Left lobe of liver (tissue), 2 donors: ENCODE measurements at regions not wholly inside any gene's neighbourhood (a gene's known extent, or its start where the extent isn't known, plus 50 kb on each side); places are given as distances from the start of the nearest gene placed in this dataset.

ENCODE experiments used
- ATAC-seq: fragments of 200-7000 bp; cut with Tn5 transposase; one replicate; pipeline ENCODE4 v1.9.1; 2020; ENCODE audit warnings: mild to moderate bottlenecking, moderate library complexity
- DNase-seq: peaks from one replicate; pipeline ENCODE4 v3.0.0-alpha.2; 2020; ENCODE audit warnings: low spot score
- donor health status: DM: no; HTN: no; CAD: no; lungs with moderate emphysema.
- donor health status: DM: no; HTN: yes; CAD: no.

DNA sequence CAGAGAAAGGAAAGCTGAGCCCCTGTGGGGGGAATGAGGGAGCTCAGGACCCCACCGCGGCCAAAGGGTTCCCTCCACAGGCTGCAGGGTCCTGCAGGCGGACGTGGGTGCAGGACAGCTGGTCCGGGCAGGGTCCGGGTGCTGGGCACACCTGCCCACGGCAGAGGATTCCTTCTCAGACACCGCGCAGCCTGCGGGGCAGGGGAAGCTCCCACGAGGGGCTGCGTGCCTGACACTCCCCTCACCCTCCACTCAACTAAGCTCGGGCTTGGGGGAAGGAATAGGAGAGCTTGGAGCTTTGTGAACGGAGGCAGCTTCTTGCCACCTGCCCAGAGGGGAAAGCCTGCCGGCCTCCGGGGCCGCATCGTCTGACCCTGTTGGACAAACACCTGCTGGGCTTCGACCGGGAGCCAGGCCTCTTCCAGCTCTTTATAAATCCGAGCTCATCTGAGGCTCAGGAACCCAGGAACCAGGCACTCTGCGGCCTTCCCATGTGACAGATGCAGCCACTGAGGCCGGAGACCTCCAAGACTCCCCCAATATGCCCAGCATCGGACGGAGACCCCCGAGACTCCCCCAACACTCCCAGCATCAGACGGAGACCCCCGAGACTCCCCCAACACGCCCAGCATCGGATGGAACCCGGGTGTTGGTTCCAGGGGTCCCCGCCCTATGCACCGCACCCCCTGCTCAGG is 97.3 kb downstream of the PDGFA start:
- no peak for ATAC-seq
- DNase-seq, result no peak

DNA sequence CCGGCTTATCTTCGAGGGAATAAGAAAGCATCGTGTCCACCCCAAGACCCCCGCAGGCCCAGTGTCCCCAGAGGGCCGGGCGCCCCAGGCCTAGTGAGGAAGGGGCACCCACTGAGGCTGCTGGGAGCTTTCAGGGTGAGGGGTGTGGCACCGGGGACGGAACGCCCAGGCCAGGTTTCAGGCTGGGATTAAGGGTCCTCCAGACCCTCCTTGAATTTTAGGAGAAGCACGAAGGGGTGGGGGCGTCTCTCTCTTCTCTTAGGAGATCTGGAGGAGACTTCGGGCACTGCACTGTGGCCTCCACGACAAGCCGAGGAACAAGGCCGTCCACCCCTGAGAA is 96.8 kb downstream of the PDGFA start:
- ATAC-seq (no peak), DNase-seq (no peak)

DNA sequence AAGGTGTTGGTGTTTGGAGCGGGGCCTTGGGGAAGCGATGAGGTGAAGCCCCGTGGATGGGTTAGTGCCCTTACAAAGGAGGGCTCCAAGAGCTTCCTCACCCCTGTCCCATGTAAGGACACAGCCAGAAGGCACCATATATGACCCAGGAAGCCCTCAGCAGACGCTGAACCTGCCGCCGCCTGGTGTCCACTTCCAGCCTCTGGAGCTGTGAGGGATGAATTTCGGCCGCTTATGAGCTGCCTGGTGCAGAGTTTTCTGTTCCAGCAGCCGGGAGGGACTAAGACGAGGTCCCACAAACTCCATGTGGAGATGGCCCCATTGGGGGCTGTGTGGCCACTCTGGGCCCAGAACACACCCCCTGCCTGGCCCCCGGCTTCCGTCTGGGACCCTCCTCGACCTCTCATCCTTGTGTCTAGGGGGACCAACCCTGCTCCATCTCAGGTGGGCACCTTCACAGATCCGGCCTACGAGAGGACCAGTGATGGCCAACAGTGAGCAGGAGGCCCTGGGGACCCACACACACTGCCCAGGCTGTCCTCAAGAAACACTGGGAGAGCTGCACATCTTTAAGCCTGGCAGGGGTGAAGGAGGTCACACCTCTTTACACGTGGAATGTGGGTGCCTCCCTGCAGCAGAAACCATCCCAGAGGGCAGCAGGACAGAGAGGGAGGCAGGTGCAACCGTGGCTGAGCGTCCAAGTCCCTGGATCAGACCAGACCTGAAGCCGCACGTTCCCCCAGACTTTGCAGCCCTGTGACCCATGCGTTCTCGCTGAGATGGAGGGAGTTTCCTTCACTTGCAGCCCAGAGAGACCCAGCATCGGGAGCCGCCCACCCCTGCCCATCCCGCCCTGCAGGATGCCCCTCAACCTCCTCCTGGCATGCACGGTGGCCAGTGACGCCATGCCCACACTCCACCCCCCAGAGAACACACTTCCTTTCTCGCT is 96.1 kb downstream of the PDGFA start:
- ATAC-seq, result no peak
- no peak for DNase-seq

DNA sequence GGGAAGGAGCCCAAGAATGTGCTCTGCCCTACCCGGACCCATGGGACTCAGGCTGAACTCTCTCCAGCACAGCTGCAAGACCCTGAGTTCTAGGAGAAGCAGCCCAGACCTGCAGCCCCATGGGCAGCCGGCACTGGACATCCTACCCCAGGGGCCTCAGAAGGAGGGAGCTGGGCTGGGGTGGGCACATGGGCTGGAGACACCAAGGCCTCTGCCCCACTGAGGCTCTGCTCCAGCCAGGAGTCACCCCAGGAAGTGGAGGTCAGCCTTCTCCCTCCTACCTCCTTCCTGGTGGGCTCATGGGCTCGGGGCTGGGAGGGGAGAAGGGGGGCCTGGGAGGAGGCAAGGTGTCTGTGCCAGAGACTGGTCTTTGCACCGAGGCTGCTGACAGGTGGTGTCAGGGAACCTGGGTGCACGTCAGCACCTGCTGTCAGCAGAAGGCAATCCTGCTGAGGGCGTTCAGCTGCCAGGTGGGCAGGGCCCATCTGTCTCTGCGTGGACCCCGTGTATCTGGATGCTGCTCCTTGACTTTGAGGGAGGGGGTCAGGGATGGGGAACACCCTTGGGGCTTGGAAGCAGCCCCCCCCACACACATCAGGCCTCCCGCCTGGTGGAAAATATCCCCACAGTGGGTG is 95.2 kb downstream of the PDGFA start:
- ATAC-seq (no peak), DNase-seq (no peak)

- DNase-seq (no peak), ATAC-seq (no peak)
Observed at GRCh38 chr7:424961-425793, 94.5 kb downstream of the PDGFA start.

DNA sequence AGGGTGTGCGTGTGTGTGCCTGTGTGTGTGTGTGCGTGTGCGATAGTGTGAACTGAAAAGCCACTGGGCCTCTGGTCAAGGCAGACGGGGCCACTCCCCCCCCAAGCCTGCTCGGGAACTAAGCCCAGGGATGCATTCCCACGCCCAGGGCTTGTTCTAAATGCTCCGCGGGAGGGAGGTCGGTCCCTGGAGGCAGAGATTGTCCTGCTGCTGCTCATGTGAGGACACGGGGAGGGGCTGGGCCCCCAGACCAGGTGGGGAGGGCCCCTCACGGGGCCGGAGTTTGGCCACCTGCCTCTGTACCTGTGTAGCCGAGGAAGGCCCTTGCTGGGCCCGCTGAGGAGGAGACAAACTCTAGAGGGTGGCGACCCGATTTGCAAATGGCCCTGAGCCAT is 93.9 kb downstream of the PDGFA start:
- no peak for ATAC-seq
- DNase-seq, result no peak

- no peak for ATAC-seq
- no peak for DNase-seq
Observed at GRCh38 chr7:426510-426909, 93.1 kb downstream of the PDGFA start.

GRCh38 chr7:427506-428103 is 92.0 kb downstream of the PDGFA start:
- DNase-seq (no peak), ATAC-seq (no peak)

DNA sequence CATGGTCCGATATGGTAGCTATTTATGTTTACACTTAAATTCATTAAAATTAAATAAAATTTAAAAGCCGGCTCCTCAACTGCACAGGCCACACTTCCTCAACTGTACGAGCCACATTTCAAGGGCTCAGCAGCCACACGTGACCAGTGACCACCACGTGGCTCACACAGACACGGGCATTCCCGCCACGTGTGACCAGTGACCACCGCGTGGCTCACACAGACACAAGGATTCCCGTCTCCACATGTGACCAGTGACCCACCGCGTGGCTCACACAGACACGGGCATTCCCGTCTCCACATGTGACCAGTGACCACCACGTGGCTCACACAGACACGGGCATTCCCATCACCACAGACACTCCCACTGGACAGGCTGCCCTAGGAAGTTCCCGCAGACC is 91.3 kb downstream of the PDGFA start:
- ATAC-seq (no peak), DNase-seq (no peak)

GRCh38 chr7:428927-429827 is 90.5 kb downstream of the PDGFA start:
- ATAC-seq (no peak), DNase-seq (no peak)

GRCh38 chr7:429828-430180 is 89.8 kb downstream of the PDGFA start:
- no peak for ATAC-seq
- DNase-seq, result no peak

DNA sequence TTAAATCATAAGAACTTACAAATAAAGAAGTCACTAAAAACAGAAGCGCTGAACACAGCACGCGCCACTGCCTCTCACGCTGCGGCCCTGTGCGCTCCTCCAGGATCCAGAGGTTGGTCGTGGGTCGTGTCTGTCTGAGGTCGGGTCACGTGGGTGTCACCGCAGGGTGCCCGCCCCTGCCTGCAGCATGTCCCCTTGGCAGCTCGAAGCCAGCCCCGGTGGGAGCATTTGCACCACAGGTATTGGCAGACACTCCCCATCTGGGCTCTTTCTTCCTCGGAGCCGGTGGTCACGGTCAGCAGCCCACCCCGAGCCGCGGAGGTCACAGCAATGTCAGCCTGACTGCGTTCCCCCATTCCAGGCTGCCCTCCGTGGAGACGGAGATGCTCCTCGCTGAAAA is 88.6 kb downstream of the PDGFA start:
- no peak for DNase-seq

GRCh38 chr7:431658-432111 is 88.0 kb downstream of the PDGFA start:
- no peak for DNase-seq
- no peak for ATAC-seq

More for the DNA sequence above, 88.6 kb downstream of the PDGFA start:
- no peak for ATAC-seq

- ATAC-seq, result no peak
- DNase-seq, result no peak
Observed at GRCh38 chr7:432256-432655, 87.4 kb downstream of the PDGFA start.

DNA sequence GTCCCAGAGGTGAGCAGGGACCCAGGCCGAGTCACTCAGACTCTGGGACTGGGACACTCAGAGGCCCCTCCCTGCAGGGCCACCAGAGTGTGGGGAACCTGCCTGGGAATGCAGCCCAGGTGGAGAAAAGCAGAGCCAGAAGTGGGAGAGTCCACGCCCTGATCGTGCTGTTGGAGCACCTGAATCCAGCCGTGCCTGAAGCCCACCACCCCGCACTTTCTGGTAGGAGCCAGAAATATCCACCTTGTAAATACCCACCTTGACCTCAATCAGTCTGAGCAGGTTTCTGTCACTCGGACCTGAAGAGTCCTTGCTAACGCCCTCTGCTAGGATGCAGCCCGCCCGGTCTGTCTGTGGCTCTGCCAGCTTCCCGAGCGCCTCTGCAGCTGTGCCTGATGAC is 86.7 kb downstream of the PDGFA start:
- DNase-seq, result no peak

DNA sequence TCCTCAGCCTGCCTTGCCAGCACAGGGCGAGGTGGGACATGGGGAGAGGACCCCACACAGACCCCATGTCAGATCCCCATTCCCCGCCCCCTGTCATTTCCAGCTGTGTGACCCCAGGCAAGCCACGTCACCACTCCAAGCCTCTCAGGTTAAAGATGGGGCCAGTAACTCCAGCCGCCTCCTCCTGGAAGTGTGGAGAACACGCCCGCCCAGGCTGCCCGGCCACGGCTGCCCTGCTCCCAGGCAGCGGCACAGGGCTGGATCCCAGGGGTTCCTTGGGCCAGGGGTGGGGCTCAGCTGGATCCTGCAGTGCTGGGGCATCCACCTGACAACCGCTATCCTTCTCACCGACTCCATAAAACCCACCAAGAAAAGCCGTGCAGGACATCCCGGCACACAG is 86.1 kb downstream of the PDGFA start:
- ATAC-seq, result no peak
- no peak for DNase-seq

More for the DNA sequence above, 86.7 kb downstream of the PDGFA start:
- no peak for ATAC-seq

- DNase-seq (no peak), ATAC-seq (peak; percentile 44)
Observed at GRCh38 chr7:434891-435629, 84.6 kb downstream of the PDGFA start.

- no peak for DNase-seq
- ATAC-seq, result no peak
Observed at GRCh38 chr7:435630-436366, 83.8 kb downstream of the PDGFA start.
